OCI-LY7 (cell line): ENCODE measurements at regions not wholly inside any gene's neighbourhood (a gene's known extent, or its start where the extent isn't known, plus 50 kb on each side); places are given as distances from the start of the nearest gene placed in this dataset.

Source experiments
- BruUV-seq: library from RNA; stranded (reverse); fragments of 400-500 nt; replicated peaks from 2 replicates; lab custom pipeline; 2021; lab: Mats Ljungman, UMichigan
- CTCF ChIA-PET: fragments of 300-600 bp; sonication (Branson Sonifier 250); formaldehyde crosslinking; loops from one replicate; lab custom pipeline; 2022; ENCODE audit warnings: antibody characterized with exemption; ENCODE audit not compliant: unreplicated experiment; lab: Charles Lee
- POLR2A ChIA-PET: fragments of 300-600 bp; sonication (Branson Sonifier 250); formaldehyde crosslinking; loops from one replicate; lab custom pipeline; 2022; ENCODE audit warnings: antibody characterized with exemption; lab: Charles Lee
- DNase-seq: peaks from one replicate; pipeline ENCODE4 v3.0.0-alpha.2; 2015; ENCODE audit warnings: low spot score
- H2AFZ ChIP-seq: fragments of 200-600 bp; sonication (generic), shearing (Covaris generic); 2 replicates; pipeline ENCODE4 v1.6.1; 2014; ENCODE audit warnings: mild to moderate bottlenecking, antibody characterized with exemption, low read length, moderate library complexity
- H3K27ac ChIP-seq: fragments of 200-600 bp; sonication (generic); 2 replicates; pipeline ENCODE4 v1.5.1; 2014; ENCODE audit warnings: mixed run types, low read depth, mild to moderate bottlenecking, moderate library complexity, low read length, inconsistent platforms; ENCODE audit not compliant: poor library complexity, severe bottlenecking
- H3K36me3 ChIP-seq: fragments of 200-600 bp; sonication (generic); 2 replicates; pipeline ENCODE4 v1.6.1; 2014; ENCODE audit warnings: mild to moderate bottlenecking, antibody characterized with exemption, low read length, moderate library complexity, mixed read lengths; ENCODE audit not compliant: insufficient read depth
- H3K4me1 ChIP-seq: fragments of 200-600 bp; sonication (generic); 2 replicates; pipeline ENCODE4 v1.5.1; 2014; ENCODE audit warnings: mild to moderate bottlenecking, low read length; ENCODE audit not compliant: insufficient read depth, poor library complexity, severe bottlenecking
- H3K4me2 ChIP-seq: fragments of 200-600 bp; sonication (generic); 2 replicates; pipeline ENCODE4 v1.6.1; 2014; ENCODE audit warnings: mild to moderate bottlenecking, low read length
- H3K4me3 ChIP-seq: fragments of 200-600 bp; sonication (generic); 2 replicates; pipeline ENCODE4 v1.5.1; 2014; ENCODE audit warnings: mild to moderate bottlenecking, low read depth, low read length; ENCODE audit not compliant: poor library complexity, severe bottlenecking
- H3K79me2 ChIP-seq: fragments of 200-600 bp; sonication (generic); 2 replicates; pipeline ENCODE4 v1.6.1; 2016; ENCODE audit warnings: low read depth, mild to moderate bottlenecking, low read length, moderate library complexity, mixed read lengths; ENCODE audit not compliant: insufficient read depth
- H3K9me2 ChIP-seq: fragments of 200-600 bp; sonication (generic); 2 replicates; pipeline ENCODE4 v1.6.1; 2016; ENCODE audit warnings: mild to moderate bottlenecking, low read length, mixed read lengths; ENCODE audit not compliant: insufficient read depth
- H3K9me3 ChIP-seq: fragments of 200-600 bp; sonication (generic); 2 replicates; pipeline ENCODE4 v1.6.1; 2014; ENCODE audit warnings: mild to moderate bottlenecking, mixed run types, low read length, mixed read lengths
- H4K20me1 ChIP-seq: fragments of 200-600 bp; sonication (generic); 2 replicates; pipeline ENCODE4 v1.6.1; 2014; ENCODE audit warnings: mild to moderate bottlenecking, antibody characterized with exemption, low read length, moderate library complexity, mixed read lengths; ENCODE audit not compliant: insufficient read depth
- CTCF ChIP-seq: fragments of 200-600 bp; sonication (generic); conservative IDR thresholded peaks from 2 replicates; pipeline ENCODE4 v1.5.1; 2014; ENCODE audit warnings: mild to moderate bottlenecking, antibody characterized with exemption, low read length, moderate library complexity, mixed read lengths
- EZH2phosphoT487 ChIP-seq: fragments of 200-600 bp; sonication (generic); IDR thresholded peaks from 2 replicates; pipeline ENCODE4 v1.6.1; 2018; ENCODE audit warnings: low read depth, borderline replicate concordance, mild to moderate bottlenecking, mixed run types, antibody characterized with exemption, low read length, moderate library complexity, mixed read lengths
- intact Hi-C: fragments of 100-400 bp; cut with micrococcal nuclease; formaldehyde crosslinking; loops from one replicate; pipeline ENCODE4 v1.10.0; 2022; ENCODE audit not compliant: unreplicated experiment

- Histone ChIP-seq H3K9me3 (no peaks in the 10 kb centered on the region), H4K20me1 (no peaks in the 10 kb centered on the region; the same call in 1 of the 2 replicates), H3K4me2 (no peak overlapping the region), H3K4me3 (no peak overlapping the region), H3K36me3 (no peaks in the 10 kb centered on the region), H3K4me1 (no peaks in the 10 kb centered on the region), H3K9me2 (no peaks in the 10 kb centered on the region), H2AFZ (no peak overlapping the region), H3K79me2 (no peaks in the 10 kb centered on the region), H3K27ac (no peak overlapping the region)
- POLR2A ChIA-PET: no interaction called here
- DNase-seq: no peak
- no peak for TF ChIP-seq EZH2phosphoT487
- no peak for TF ChIP-seq CTCF
- CTCF ChIA-PET: no interaction called here
- intact Hi-C loops: no loop called here
- BruUV-seq: no TSS peak
Measured at GRCh38 chr13:88801361-88801760, 1130.2 kb downstream of the SLITRK5 start.

GRCh38 chr13:88802886-88803285, 1131.7 kb downstream of the SLITRK5 start:
- Histone ChIP-seq H3K4me1 (no peaks in the 10 kb centered on the region), H4K20me1 (no peaks in the 10 kb centered on the region; the same call in 1 of the 2 replicates), H3K79me2 (no peaks in the 10 kb centered on the region), H3K9me2 (no peaks in the 10 kb centered on the region), H3K9me3 (no peaks in the 10 kb centered on the region), H3K27ac (no peak overlapping the region), H3K4me2 (no peak overlapping the region), H3K36me3 (no peaks in the 10 kb centered on the region), H3K4me3 (no peak overlapping the region), H2AFZ (no peak overlapping the region)
- no TSS peak for BruUV-seq
- ChIA-PET POLR2A (no interaction called here), CTCF (no interaction called here)
- intact Hi-C loops: no loop called here
- no peak for TF ChIP-seq EZH2phosphoT487
- no peak for TF ChIP-seq CTCF
- DNase-seq: no peak

DNA sequence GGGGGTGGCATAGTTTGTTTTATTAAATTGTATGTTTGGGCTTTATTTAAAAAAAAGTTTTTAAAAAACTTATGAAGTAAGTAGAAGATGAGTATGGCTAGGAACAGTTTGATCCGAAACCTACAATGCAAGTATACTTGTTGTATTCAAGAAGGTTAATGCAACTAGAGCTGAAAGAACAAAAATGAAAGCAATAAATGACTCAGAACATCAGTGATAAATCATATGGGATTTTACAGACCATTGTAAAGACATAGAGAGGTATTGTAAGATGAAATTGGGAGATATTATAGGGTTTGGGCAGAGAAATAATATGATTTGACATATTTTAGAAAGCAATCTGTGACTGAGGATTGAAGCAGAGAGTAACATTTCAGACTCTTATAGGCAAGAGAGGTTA, 1135.3 kb downstream of the SLITRK5 start:
- no TSS peak for BruUV-seq

More for the DNA sequence above, 1135.3 kb downstream of the SLITRK5 start:
- Histone ChIP-seq H3K79me2 (no peaks in the 10 kb centered on the region), H3K27ac (no peak overlapping the region), H3K4me3 (no peak overlapping the region), H3K9me3 (0 out of 2 replicates have a peak, but pooled peaks cover 3% of the 10 kb centered on the region), H4K20me1 (no peaks in the 10 kb centered on the region; the same call in 1 of the 2 replicates), H3K36me3 (no peaks in the 10 kb centered on the region), H3K4me1 (no peaks in the 10 kb centered on the region), H3K9me2 (no peaks in the 10 kb centered on the region), H2AFZ (no peak overlapping the region), H3K4me2 (no peak overlapping the region)
- TF ChIP-seq EZH2phosphoT487 (no peak), CTCF (no peak)
- intact Hi-C loops: no loop called here
- ChIA-PET CTCF (no interaction called here), POLR2A (interaction anchor here (0.6 kb wide), 1 partner anchor 1594 kb away, joined by 4 read pairs; no protein-coding TSS in a partner anchor)
- no peak for DNase-seq
